ENCODE measurements at regions not wholly inside any gene's neighbourhood (a gene's known extent, or its start where the extent isn't known, plus 50 kb on each side); places are given as distances from the start of the nearest gene placed in this dataset.
"Not testable (repeated sequence)": the region's sequence is repeated elsewhere in the genome, so short reads cannot be mapped to it uniquely, and the experiment has no call there.

DNA sequence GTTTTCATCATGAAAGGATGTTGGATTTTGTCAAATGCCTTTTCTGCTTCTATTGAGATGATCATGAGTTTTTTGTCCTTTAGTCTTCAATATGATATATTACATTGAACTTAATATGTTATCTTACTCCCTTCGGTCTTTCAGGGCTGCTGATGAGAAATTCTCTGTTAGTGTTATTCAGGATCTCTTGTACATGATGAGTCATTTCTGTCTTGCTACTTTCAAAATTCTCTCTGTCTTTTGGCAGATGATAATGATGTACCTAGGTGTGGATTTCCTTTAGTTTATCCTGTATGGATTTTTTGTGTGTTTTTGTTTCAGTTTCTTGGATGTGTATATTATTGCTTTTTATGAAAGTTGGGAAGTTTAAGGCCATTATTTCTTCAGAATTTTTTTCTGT, 320.9 kb upstream of the NPSR1 start:
- DNase-seq, result no peak

DNA sequence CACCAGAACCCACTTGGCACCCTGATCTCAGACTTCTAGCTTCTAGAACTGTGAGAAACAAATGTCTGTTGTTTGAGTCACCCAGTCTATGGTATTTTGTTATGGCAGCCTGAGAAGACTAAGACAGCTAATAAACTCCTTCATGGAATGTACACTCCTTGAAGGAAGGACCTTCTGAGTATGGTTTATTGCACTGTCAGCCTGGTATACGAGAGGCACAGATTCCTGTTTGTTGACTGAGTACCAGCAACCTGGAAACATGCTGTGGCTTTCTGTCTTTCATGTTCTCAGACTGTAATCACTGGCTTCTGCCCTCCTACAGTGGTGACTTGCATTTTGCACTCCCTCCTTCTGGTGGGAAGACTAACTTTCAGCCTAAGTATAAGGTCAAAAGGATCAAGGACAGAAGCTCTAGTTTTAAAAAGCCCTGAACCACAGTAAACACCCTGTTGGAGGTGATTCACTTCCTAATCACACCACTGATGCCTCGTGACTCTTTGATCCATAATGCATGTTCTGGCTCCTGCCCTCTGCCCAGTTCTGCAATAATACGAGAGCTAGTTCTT, 319.0 kb upstream of the NPSR1 start:
- DNase-seq, result no peak

- DNase-seq, result no peak
Observed at GRCh38 chr7:34341326-34341725, 316.7 kb upstream of the NPSR1 start.

GRCh38 chr7:34342387-34342786, 315.6 kb upstream of the NPSR1 start:
- no peak for DNase-seq

DNA sequence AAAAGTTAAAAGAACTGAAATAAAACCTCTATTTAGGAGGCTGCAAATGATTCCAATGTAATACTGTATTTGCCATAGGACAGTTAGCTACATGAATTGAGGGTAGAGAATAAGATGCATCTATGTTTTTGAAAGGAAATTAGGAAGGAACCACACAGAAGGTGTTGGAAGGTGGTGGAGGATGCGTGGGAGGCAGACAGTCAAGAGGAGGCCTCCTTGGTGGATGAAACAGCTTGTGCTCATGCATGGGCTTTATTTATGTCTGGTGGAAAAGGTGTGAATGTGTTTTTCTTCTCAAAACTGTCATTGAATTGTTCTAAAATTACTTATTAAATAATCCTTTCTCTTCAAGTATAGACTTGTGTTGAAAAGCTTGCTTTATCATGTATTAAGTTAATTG, 314.4 kb upstream of the NPSR1 start:
- DNase-seq, result no peak

DNA sequence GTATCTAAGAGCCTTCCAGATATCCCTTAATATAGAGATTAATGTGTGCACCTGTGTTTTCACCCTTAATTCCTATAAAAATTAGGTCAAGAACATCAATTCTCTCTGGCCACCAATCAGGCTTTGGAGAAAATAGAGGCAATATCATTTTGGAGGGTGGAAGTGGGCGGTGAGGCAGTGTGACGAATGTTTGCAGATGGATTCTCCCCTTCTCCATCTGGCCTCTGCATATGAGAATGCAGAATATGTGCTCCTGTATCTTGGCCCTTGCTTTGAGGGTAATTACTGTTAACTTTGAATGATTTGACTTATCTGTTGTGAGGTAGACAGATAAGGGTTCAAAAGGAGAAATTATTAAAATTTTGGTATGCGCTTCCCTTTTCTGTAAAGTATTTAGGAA, 304.0 kb upstream of the NPSR1 start:
- DNase-seq, result no peak

- no peak for DNase-seq
Observed at GRCh38 chr7:34354899-34355298, 303.1 kb upstream of the NPSR1 start.

DNA sequence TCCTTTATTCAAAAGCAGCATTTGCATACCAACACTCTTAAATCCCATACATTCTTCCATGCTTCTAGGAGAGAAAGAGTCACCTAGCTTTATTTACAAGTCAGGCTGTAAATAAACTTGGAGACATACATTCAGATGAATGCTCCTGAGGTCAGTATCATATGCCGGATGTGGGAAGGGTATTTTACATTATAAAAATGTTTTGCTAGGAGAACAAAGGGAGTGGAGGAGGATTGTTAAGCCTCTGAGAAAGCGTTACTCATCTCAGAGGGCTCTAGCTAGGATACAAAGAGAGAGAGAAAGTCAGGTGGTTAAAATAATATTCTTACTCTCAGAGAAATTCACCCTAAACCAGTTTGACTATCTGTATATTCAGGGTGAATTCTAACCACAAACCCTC, 300.9 kb upstream of the NPSR1 start:
- no peak for DNase-seq

GRCh38 chr7:34357946-34358345, 300.1 kb upstream of the NPSR1 start:
- no peak for DNase-seq

DNA sequence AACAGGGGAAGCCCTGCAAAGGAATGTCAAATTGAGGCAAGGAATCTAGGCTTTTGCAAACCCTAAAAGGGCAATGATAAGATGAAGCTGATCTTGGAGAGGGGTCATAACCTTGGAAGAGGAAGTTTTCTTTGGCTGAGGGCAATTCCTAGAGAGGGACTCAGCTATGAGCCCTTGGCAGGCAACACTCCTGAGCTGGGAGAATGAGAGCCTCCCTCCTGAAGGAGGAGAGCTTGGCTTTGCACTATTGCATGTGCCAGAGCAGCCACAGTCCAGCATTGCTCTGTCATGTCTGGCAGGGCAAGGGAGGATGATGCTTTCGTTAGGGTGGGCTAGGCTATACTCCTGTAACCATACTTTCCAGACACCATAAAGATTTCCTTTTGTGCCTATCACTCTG, 299.4 kb upstream of the NPSR1 start:
- DNase-seq, result not testable (repeated sequence)

- DNase-seq, result no peak
Observed at GRCh38 chr7:34361663-34362250, 296.3 kb upstream of the NPSR1 start.

DNA sequence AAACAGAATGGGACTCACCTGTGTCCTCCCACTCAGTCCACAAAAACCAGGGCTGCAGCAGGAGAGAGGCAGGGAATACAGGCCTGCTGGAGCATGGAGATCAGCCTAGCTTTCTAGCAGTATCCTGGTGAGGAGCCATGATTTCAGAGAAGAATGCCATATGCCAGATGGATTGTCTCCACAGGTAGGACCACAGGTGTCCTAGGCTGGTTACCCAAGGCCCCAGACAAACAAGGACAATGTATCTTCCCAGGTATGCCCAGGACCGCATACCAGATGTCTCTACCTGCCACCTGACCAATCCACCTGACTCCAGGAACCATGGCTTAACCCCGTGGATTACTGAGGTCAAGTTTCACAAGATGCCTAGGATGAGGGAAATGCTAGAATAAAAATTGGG, 295.4 kb upstream of the NPSR1 start:
- DNase-seq, result no peak

DNA sequence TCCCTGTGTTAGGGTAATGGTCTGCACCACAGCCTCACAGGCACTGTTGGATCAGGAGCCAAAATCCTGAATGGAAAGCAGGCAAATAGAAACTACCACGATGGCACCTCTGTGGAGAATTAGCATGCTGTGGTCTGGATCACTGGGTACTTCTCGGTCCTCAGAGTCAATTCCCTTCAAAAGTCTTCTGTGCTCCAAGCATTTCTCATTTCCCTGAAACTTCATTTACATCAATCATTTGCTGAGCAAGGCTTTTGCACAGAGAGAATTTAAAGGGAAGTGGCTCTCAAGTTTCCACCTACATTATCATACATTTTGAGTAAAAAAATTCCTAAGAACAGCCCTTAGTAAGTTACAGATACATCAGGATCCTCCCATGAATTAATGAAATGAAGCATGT, 293.9 kb upstream of the NPSR1 start:
- DNase-seq, result no peak

DNA sequence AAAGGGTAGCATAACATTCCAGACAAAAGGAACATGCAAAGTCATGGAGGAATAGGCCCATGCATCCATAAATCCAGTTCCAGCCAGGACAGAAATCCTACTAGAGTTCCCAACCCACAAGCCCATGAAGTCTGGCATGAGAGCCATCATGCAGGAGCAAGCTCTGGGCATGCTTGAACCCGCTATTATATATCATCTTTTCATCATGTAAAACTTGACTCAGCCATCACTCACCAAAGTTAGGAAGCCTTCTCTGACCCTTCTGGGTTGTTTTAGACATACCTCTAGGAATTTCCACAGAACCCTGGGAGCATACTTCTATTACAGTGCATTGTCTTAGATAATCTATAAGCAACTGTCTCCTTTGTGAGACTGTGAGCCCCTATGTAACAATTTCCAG, 293.0 kb upstream of the NPSR1 start:
- DNase-seq, result no peak

- no peak for DNase-seq
Observed at GRCh38 chr7:34365611-34366010, 292.4 kb upstream of the NPSR1 start.

DNA sequence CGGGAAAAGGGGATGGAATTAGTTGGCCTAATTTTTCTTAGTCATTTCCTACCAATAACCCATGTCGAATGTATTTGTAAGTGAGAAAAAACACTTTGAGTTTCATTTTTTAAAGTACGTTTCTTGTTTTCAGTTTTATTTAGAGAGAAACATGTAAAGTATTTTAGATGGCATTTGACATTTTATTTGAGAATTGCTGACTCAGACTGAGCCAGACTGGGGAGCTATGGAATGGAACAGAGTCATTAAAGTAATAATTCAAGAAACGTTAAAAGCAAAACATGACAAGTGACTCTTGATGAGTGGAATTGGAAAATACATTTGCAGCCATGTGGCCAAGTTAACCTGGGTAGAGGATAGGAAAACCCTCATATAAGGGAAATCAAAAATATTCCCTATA, 286.1 kb upstream of the NPSR1 start:
- DNase-seq, result no peak

DNA sequence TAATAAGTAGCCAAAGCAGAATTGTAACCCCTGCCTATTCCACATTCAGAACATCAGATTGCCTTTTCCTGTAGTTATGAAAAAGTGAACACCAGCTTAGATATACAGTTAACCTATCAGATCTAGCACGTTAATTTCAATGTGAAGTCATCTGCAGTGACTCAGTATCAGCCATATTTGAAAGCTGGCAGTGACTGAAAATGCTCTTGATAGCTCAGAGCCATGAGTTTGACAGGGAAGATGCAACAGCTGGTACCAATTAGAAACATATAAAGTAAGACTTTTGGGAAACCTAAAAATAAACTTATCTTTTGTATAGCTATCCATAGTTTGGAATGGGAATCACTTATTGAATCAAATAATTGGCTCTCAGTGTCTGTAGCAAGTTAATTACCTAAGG, 284.1 kb upstream of the NPSR1 start:
- no peak for DNase-seq

DNA sequence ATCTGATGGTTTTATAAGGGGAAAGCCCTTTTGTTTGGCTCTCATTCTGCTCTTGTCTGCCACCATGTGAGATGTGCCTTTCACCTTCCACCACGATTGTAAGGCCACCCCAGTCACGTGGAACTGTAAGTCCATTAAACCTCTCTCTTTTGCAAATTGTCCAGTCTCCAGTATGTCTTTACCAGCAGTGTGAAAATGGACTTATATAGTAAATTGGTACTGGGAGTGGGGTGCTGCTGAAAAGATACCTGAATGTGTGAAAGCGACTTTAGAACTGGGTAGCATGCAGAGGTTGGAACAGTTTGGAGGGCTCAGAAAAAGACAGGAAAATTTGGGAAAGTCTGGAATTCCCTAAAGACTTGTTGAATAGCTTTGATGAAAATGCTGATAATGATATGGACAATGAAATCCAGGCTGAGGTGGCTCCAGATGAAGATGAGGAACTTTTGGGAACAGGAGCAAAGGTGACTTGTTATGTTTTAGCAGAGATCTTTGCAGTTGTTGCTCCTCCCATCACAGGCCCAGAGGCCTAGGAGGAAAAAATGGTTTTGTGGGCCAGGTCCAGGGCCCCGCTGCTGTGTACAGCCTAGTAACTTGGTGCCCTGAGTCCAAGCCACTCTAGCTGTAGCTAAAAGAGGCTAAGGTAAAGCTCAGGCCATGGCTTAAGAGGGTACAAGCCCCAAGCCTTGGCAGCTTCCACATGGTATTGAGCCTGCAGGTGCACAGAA, 275.7 kb upstream of the NPSR1 start:
- DNase-seq, result no peak

- no peak for DNase-seq
Observed at GRCh38 chr7:34385384-34385783, 272.6 kb upstream of the NPSR1 start.

GRCh38 chr7:34389332-34390078, 268.5 kb upstream of the NPSR1 start:
- DNase-seq, result no peak

GRCh38 chr7:34390103-34390502, 267.9 kb upstream of the NPSR1 start:
- no peak for DNase-seq

GRCh38 chr7:34392972-34393371, 265.0 kb upstream of the NPSR1 start:
- DNase-seq, result no peak

- DNase-seq, result no peak
Observed at GRCh38 chr7:34396437-34397064, 261.5 kb upstream of the NPSR1 start.

GRCh38 chr7:34401776-34402175, 256.2 kb upstream of the NPSR1 start:
- no peak for DNase-seq

Data from activated gamma-delta T cell treated with Interleukin-2 at 50 U/mL for 16 hours (primary cell).